Omental fat pad (tissue), 3 donors: ENCODE measurements at regions not wholly inside any gene's neighbourhood (a gene's known extent, or its start where the extent isn't known, plus 50 kb on each side); places are given as distances from the start of the nearest gene placed in this dataset.

Experiments used
- ATAC-seq: fragments of 150-250 bp; one replicate; pipeline ENCODE4 v1.9.1; 2016; ENCODE audit warnings: mild to moderate bottlenecking, moderate library complexity; ENCODE audit not compliant: low FRiP score
- DNase-seq: peaks from one replicate; pipeline ENCODE4 v3.0.0-alpha.2; 2019; ENCODE audit warnings: low spot score
- TF ChIP-seq, protein P1 (sequence below), 3 donors: fragments of 450-650 bp; IDR thresholded peaks; one replicate each; pipeline ENCODE4 v1.5.1; 2016 to 2017; ENCODE audit warnings: antibody characterized with exemption in 3 of 3, mild to moderate bottlenecking in 3 of 3, moderate library complexity in 2 of 3

GRCh38 chr16:8247993-8248392, 342.3 kb downstream of the TMEM114 start:
- ATAC-seq, result no peak
- TF ChIP-seq, protein P1, sequence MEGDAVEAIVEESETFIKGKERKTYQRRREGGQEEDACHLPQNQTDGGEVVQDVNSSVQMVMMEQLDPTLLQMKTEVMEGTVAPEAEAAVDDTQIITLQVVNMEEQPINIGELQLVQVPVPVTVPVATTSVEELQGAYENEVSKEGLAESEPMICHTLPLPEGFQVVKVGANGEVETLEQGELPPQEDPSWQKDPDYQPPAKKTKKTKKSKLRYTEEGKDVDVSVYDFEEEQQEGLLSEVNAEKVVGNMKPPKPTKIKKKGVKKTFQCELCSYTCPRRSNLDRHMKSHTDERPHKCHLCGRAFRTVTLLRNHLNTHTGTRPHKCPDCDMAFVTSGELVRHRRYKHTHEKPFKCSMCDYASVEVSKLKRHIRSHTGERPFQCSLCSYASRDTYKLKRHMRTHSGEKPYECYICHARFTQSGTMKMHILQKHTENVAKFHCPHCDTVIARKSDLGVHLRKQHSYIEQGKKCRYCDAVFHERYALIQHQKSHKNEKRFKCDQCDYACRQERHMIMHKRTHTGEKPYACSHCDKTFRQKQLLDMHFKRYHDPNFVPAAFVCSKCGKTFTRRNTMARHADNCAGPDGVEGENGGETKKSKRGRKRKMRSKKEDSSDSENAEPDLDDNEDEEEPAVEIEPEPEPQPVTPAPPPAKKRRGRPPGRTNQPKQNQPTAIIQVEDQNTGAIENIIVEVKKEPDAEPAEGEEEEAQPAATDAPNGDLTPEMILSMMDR (IDR thresholded peaks at IDR 0.05), result no peak

GRCh38 chr16:8243981-8244380, 346.3 kb downstream of the TMEM114 start:
- ATAC-seq, result no peak
- TF ChIP-seq, protein P1 (IDR thresholded peaks at IDR 0.05), result no peak
- DNase-seq, result no peak

More at GRCh38 chr16:8247993-8248392, 342.3 kb downstream of the TMEM114 start:
- no peak for DNase-seq

- ATAC-seq (no peak), DNase-seq (no peak)
- TF ChIP-seq, protein P1 (IDR thresholded peaks at IDR 0.05), result no peak
Observed at GRCh38 chr16:8241408-8241807, 348.9 kb downstream of the TMEM114 start.

- TF ChIP-seq, protein P1 (IDR thresholded peaks at IDR 0.05), result no peak
- ATAC-seq (no peak), DNase-seq (no peak)
Observed at GRCh38 chr16:8239443-8239842, 350.9 kb downstream of the TMEM114 start.

DNA sequence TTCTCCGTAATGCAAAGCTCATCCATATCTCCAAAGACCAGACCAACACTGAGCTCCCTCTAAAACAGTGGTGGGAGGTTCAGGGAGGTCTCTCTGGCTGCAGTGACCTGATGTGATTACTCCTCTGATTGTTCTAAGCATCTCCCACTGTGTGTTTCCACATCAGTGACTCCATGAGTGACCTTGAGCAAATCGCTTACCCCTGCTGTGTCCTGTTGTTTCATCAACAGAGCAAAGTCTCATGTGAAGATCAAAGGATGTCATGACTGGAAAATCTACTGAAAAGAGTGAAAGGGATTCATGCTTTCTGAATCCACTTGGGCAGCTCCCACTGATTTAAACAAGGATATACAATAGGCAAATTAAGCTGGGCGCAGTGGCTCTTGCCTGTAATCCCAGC, 352.9 kb downstream of the TMEM114 start:
- ATAC-seq (no peak), DNase-seq (no peak)
- TF ChIP-seq, protein P1 (IDR thresholded peaks at IDR 0.05), result no peak

- TF ChIP-seq, protein P1 (IDR thresholded peaks at IDR 0.05), result no peak
- ATAC-seq, result no peak
- no peak for DNase-seq
Observed at GRCh38 chr16:8236816-8237215, 353.5 kb downstream of the TMEM114 start.

DNA sequence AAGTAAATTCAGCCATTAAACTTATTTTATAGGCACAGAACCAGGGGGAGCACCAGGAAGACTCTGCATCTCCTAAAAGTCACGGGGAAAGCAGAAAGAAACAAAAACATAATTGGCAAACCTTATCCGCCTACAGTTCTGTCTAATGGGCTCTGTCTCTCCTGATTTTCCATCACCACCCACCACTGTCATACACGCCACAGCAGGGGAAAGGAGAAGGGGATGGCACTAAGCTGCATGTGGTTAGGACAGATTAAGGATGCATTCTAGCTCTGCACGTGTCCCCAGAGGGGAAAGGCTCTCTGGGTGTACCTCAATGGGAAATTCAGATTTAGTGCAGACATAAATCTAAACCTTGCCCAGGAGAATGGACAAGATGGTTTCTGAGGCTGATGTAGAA, 359.8 kb downstream of the TMEM114 start:
- ATAC-seq (no peak), DNase-seq (no peak)
- TF ChIP-seq, protein P1 (IDR thresholded peaks at IDR 0.05), result no peak
